Osteoblast (primary cell): ENCODE measurements at regions not wholly inside any gene's neighbourhood (a gene's known extent, or its start where the extent isn't known, plus 50 kb on each side); places are given as distances from the start of the nearest gene placed in this dataset.

Experiments
- DNase-seq: peaks from one replicate; pipeline ENCODE4 v3.0.0; 2011; ENCODE audit warnings: low spot score, mixed read lengths; ENCODE audit not compliant: insufficient read length; ENCODE audit errors: missing footprints
- H2AFZ ChIP-seq: 2 replicates; pipeline ENCODE4 v1.6.0; 2011; ENCODE audit warnings: mild to moderate bottlenecking, low read length
- H3K27ac ChIP-seq: 2 replicates; pipeline ENCODE4 v1.5.1; 2011; ENCODE audit warnings: mild to moderate bottlenecking, low read depth, low read length, moderate library complexity
- H3K27me3 ChIP-seq: 2 replicates; pipeline ENCODE4 v1.6.0; 2012; ENCODE audit warnings: mild to moderate bottlenecking, control low read depth, inconsistent platforms, low read length, moderate library complexity; ENCODE audit not compliant: insufficient read depth
- H3K36me3 ChIP-seq: 2 replicates; pipeline ENCODE4 v1.5.1; 2011; ENCODE audit warnings: mild to moderate bottlenecking, low read length, control low read depth, moderate library complexity; ENCODE audit not compliant: insufficient read depth
- H3K4me1 ChIP-seq: 2 replicates; pipeline ENCODE4 v1.5.1; 2011; ENCODE audit warnings: mild to moderate bottlenecking, low read length, control low read depth, moderate library complexity; ENCODE audit not compliant: insufficient read depth
- H3K4me2 ChIP-seq: 2 replicates; pipeline ENCODE4 v1.6.0; 2011; ENCODE audit warnings: mild to moderate bottlenecking, low read length; ENCODE audit not compliant: insufficient read depth
- H3K4me3 ChIP-seq: fragments of 200-600 bp; sonication (generic); 3 replicates; pipeline ENCODE4 v1.5.1; 2012; ENCODE audit warnings: mild to moderate bottlenecking, low read length, inconsistent platforms; ENCODE audit not compliant: insufficient read depth
- H3K79me2 ChIP-seq: 2 replicates; pipeline ENCODE4 v1.6.0; 2012; ENCODE audit warnings: mild to moderate bottlenecking, low read length, control low read depth, inconsistent platforms; ENCODE audit not compliant: insufficient read depth
- H3K9me3 ChIP-seq: 2 replicates; pipeline ENCODE4 v1.5.1; 2011; ENCODE audit warnings: low read depth, low read length, control low read depth
- H4K20me1 ChIP-seq: 2 replicates; pipeline ENCODE4 v1.6.0; 2012; ENCODE audit warnings: mild to moderate bottlenecking, low read length, control low read depth; ENCODE audit not compliant: insufficient read depth
- CTCF ChIP-seq: IDR thresholded peaks from 2 replicates; pipeline ENCODE4 v1.5.1; 2011; ENCODE audit warnings: mild to moderate bottlenecking, low read depth, low read length, moderate library complexity; ENCODE audit errors: extremely low read depth

DNA sequence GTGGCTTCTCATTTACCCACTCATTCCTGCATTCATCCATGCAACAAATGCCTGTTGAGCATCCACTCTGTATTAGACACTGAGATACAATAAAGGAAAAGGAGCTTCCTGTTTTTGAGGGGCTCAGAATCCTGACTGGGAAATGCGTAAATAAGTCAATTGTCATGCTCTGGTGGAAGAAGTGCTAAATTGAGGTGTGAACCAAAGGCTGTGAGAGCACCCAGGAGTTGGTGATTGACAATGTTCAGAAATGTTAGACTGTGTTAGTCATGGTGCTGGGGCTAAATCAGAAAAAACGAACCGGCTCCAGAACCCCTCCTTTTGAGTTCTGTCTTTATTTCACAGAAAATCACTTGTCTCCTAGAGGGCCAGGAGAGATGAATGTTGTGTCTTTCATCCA, 558.6 kb upstream of the SGCD start:
- H3K4me2 ChIP-seq: no peak overlapping the region
- H3K9me3 ChIP-seq: no peaks in the 10 kb centered on the region
- H3K4me1 ChIP-seq: no peaks in the 10 kb centered on the region
- H3K79me2 ChIP-seq: no peaks in the 10 kb centered on the region
- no peaks in the 10 kb centered on the region for H3K36me3 ChIP-seq
- DNase-seq: no peak
- no peak overlapping the region for H3K4me3 ChIP-seq
- no peak overlapping the region for H2AFZ ChIP-seq
- H3K27me3 ChIP-seq: no peaks in the 10 kb centered on the region
- no peak overlapping the region for H3K27ac ChIP-seq
- no peaks in the 10 kb centered on the region for H4K20me1 ChIP-seq
- TF ChIP-seq CTCF: no peak

DNA sequence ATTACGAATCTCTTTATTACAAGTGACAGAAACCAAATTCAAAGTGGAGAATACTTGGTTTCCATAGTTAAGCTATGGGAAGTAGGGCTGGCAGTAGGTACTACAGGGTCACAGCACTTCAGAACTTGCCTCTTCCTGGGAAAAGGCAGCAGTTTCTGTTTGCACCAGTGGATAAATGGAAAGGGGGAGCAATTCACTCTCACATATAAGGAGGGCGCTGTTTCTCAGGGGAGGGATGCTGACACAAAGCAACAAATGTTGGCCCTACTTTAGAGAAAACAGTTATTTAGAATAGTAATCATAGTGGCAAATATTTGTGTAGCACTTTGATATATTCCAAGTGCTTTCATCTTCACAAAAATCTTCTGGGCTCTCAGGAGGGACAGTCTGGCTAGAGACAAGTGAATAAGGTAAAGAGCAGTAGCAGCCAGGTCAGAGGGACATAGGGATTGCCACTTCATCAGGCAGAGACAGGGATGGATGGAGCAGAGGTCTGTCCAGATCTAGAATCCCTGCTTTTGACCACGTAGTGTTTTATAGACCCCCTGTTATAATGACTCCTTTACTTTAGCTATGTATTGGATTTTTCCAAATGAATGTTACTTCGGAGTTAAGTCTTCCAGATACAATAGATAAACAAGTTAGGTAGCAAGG, 554.8 kb upstream of the SGCD start:
- H3K36me3 ChIP-seq: no peaks in the 10 kb centered on the region
- H3K27ac ChIP-seq: no peak overlapping the region
- no peak for DNase-seq
- no peaks in the 10 kb centered on the region for H3K9me3 ChIP-seq
- no peaks in the 10 kb centered on the region for H3K79me2 ChIP-seq
- H4K20me1 ChIP-seq: no peaks in the 10 kb centered on the region
- H3K4me1 ChIP-seq: no peaks in the 10 kb centered on the region
- H3K4me2 ChIP-seq: no peak overlapping the region
- no peak overlapping the region for H3K4me3 ChIP-seq
- H3K27me3 ChIP-seq: no peaks in the 10 kb centered on the region
- no peak for TF ChIP-seq CTCF
- no peak overlapping the region for H2AFZ ChIP-seq

DNA sequence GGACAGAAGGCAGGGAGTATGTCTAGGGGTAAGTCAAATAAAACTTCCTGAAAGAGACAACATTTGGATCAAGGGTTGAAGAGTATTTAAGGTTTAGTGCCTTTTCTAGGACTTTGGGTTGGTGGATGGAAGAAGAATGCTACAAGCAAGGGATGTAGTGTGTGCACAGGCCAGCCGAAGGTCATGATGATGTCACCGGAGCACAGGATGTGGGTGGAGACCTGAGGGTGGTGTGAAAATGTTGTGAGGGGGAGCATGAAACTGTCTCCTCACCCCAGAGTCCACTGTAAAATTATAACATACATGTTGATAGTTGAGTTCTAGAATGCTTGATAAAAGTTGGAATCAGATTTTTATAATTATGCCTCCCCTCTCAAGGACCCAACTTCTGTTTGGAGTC, 553.3 kb upstream of the SGCD start:
- TF ChIP-seq CTCF: no peak
- H3K9me3 ChIP-seq: no peaks in the 10 kb centered on the region
- H4K20me1 ChIP-seq: no peaks in the 10 kb centered on the region
- no peak overlapping the region for H3K4me2 ChIP-seq
- H3K4me1 ChIP-seq: no peaks in the 10 kb centered on the region
- H2AFZ ChIP-seq: no peak overlapping the region
- no peak for DNase-seq
- H3K27ac ChIP-seq: no peak overlapping the region
- no peak overlapping the region for H3K4me3 ChIP-seq
- H3K36me3 ChIP-seq: no peaks in the 10 kb centered on the region
- no peaks in the 10 kb centered on the region for H3K27me3 ChIP-seq
- H3K79me2 ChIP-seq: no peaks in the 10 kb centered on the region

DNA sequence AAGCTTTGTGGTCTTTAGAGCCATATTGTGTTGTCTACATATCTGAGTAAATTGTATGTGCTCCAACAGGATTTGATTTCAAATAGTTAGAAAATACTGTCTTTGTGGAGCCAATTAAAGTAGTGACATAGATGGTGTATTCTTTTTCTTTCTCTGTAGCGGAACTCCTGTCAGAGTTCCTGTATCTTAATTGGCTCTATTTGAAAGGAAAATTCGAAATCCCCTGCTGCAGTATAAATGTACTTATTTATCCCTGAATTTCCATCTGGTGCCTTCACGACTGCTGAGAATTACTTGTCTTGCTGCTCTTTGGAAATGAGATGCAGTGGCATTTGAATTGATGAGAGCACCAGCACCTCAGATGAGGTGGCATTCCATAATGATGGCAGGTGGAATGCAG, 546.7 kb upstream of the SGCD start:
- no peak for TF ChIP-seq CTCF
- no peaks in the 10 kb centered on the region for H4K20me1 ChIP-seq
- no peaks in the 10 kb centered on the region for H3K27me3 ChIP-seq
- no peak for DNase-seq
- H3K9me3 ChIP-seq: peaks cover 2% of the 10 kb centered on the region
- no peak overlapping the region for H3K4me3 ChIP-seq
- H2AFZ ChIP-seq: no peak overlapping the region
- H3K4me1 ChIP-seq: no peaks in the 10 kb centered on the region
- H3K36me3 ChIP-seq: no peaks in the 10 kb centered on the region
- H3K79me2 ChIP-seq: no peaks in the 10 kb centered on the region
- H3K27ac ChIP-seq: no peak overlapping the region
- H3K4me2 ChIP-seq: no peak overlapping the region
